ENCODE measurements at regions not wholly inside any gene's neighbourhood (a gene's known extent, or its start where the extent isn't known, plus 50 kb on each side); places are given as distances from the start of the nearest gene placed in this dataset.

DNA sequence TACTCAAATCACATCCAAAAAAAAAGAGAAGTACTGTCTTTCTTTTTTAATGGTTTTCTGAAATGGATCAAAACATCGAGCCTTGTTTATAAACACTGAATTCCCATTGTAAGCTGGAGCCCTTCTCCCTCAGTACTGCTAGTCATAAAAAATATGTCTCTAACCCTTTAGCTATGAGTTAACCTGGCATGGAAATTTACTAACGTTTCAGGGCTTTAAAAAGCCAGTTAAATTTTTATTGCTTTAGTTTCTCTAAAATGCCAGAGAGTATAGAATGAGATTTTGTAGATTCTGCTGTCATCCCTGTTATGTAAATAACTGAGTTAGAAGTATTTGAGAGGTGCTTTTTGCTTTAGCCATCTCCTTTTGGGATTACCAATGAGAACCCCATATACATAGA is 528.3 kb downstream of the EFNB2 start:
- Histone ChIP-seq H3K27ac (no peak overlapping the region), H3K9me3 (ENCODE audit: low read depth, low read length) (no peaks in the 10 kb centered on the region), H3K4me3 (no peak overlapping the region), H3K36me3 (ENCODE audit: insufficient read depth, low read length) (no peaks in the 10 kb centered on the region), H3K9ac (ENCODE audit: insufficient read length) (no peak overlapping the region)
- DNase-seq (ENCODE audit: low read depth, low spot score), result no peak
- TF ChIP-seq POLR2AphosphoS5 (IDR thresholded peaks at IDR 0.05; ENCODE audit: borderline replicate concordance, low read depth, low read length) (no peak), EZH2 (IDR thresholded peaks at IDR 0.05) (no peak), FOXP2 (optimal IDR thresholded peaks at IDR 0.05; ENCODE audit: control extremely low read depth, extremely low read length, insufficient read depth) (no peak)

DNA sequence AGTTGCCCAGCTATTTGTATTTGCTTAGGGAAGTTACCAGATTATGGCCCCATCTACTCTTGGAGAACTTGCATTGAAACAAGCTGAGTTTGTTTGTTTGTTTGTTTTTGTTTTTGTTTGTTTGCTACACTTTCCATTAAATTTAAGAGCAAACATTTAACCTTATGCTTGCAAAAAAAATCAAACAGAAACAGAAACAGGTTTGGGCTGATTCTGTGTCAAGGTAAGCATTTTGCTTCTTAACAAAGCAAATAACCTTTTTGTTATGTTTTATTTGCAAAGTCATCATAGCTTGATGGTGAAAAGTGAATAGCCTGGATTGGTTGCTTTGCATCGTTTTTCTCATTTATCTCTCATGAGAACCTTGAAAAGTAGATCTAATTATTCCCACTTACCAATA is 531.8 kb downstream of the EFNB2 start:
- no peaks in the 10 kb centered on the region for H3K9me3 ChIP-seq (ENCODE audit: low read depth, low read length)
- no peak overlapping the region for H3K27ac ChIP-seq
- no peak overlapping the region for H3K4me3 ChIP-seq
- TF ChIP-seq EZH2 (IDR thresholded peaks at IDR 0.05), result no peak
- TF ChIP-seq FOXP2 (optimal IDR thresholded peaks at IDR 0.05; ENCODE audit: control extremely low read depth, extremely low read length, insufficient read depth), result no peak
- no peak for TF ChIP-seq POLR2AphosphoS5 (IDR thresholded peaks at IDR 0.05; ENCODE audit: borderline replicate concordance, low read depth, low read length)
- H3K9ac ChIP-seq (ENCODE audit: insufficient read length), result no peak overlapping the region
- no peaks in the 10 kb centered on the region for H3K36me3 ChIP-seq (ENCODE audit: insufficient read depth, low read length)
- DNase-seq (ENCODE audit: low read depth, low spot score), result no peak

DNA sequence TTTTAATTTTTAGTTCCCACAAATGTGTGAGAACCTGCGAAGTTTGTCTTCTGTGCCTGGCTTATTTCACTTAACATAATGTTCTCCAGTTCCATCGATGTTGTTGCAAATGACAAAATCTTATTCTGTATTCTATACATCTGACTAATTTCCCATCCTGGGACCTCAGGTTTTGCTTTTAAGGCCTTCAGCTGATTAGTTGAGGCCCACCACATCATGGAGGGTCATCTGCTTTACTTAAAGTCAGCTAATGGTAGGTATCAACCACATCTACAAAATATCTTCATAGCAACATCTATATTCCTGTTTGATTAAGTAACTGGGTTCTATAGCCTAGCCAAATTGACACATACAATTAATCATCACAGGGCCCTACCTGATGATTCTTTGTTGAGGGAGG is 534.0 kb downstream of the EFNB2 start:
- H3K9me3 ChIP-seq (ENCODE audit: low read depth, low read length), result no peaks in the 10 kb centered on the region
- DNase-seq (ENCODE audit: low read depth, low spot score), result no peak
- TF ChIP-seq POLR2AphosphoS5 (IDR thresholded peaks at IDR 0.05; ENCODE audit: borderline replicate concordance, low read depth, low read length) (no peak), EZH2 (IDR thresholded peaks at IDR 0.05) (no peak), FOXP2 (optimal IDR thresholded peaks at IDR 0.05; ENCODE audit: control extremely low read depth, extremely low read length, insufficient read depth) (no peak)
- no peak overlapping the region for H3K4me3 ChIP-seq
- no peak overlapping the region for H3K27ac ChIP-seq
- H3K36me3 ChIP-seq (ENCODE audit: insufficient read depth, low read length), result no peaks in the 10 kb centered on the region
- no peak overlapping the region for H3K9ac ChIP-seq (ENCODE audit: insufficient read length)

DNA sequence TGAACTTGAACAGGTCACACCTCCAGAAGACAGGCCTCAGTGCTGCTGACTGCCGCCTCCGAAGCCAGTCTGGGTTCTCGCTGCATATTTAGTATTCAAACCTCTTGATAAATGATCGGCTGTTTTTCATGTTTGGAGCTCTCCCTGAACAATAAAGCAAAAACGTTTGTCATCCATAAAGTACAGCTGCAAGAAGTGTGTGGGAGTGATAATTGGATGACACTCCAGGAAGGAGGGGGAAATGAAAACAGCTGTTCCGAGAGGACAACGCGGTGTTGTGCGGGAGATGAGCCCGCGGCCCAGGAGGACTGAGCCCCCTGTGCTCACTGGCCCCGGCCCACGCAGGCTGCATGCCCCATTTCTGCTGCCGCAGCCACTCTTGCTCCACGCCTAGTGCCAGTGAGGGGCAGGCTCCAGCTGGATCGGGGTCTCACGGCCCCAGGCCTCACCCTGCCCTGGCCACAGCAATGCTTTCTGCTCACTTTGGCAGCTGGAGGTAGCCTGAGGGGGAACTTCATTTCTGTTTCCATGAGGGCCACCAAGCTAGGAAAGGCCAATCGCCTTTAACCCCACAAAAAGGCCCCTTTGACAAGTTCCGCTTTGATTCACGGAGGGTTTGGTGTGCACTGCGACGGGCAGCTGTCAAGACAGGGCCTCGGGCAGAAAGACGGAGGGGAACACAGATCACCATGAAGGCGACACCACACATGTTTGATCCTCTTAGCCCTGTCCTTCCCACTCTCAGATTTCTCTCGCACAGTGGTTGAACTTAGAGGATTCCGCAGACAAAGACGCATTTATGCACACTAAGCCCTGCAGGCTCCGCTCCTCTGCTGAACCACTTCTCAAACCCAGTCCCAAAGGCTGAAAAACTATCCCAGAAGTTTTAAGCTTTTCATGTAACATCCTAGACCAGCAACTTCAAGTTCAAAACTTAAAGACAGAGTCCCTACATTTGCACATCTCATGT is 537.6 kb downstream of the EFNB2 start:
- H3K36me3 ChIP-seq (ENCODE audit: insufficient read depth, low read length), result no peaks in the 10 kb centered on the region
- TF ChIP-seq POLR2AphosphoS5 (IDR thresholded peaks at IDR 0.05; ENCODE audit: borderline replicate concordance, low read depth, low read length) (no peak), EZH2 (IDR thresholded peaks at IDR 0.05) (no peak), FOXP2 (optimal IDR thresholded peaks at IDR 0.05; ENCODE audit: control extremely low read depth, extremely low read length, insufficient read depth) (no peak)
- no peak overlapping the region for H3K27ac ChIP-seq
- no peaks in the 10 kb centered on the region for H3K9me3 ChIP-seq (ENCODE audit: low read depth, low read length)
- DNase-seq (ENCODE audit: low read depth, low spot score), result no peak
- H3K9ac ChIP-seq (ENCODE audit: insufficient read length), result no peak overlapping the region
- H3K4me3 ChIP-seq, result no peak overlapping the region

DNA sequence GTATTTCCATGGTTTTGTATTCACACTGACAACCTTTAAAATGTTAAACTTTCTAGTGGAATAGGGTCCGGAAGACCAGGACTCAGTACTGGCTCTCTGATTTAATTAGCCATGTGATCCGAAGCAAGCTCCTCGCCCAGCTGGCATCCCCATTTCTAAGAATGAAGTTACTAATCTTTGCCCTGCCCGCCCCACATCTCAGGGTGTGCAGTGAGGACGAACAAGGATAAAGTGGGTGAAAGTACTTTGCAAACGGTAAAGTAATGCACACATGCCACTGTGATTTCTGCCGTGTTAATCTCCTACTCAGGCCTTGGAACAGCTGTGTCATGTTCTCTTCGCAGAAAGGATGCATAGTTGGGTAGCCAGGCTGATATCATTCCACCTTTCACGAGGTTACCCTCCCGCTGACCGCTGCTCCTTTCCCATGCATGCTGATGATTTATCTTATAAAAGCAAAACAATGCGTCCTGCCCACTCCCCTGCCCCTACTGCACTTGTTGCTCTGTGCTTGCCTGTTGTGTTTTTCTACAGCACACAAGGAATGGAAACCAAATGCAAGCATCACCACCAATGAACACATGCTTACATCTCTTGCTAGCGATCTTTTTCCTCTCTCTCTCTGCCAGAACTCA is 539.0 kb downstream of the EFNB2 start:
- no peak overlapping the region for H3K4me3 ChIP-seq
- TF ChIP-seq EZH2 (IDR thresholded peaks at IDR 0.05) (no peak), FOXP2 (optimal IDR thresholded peaks at IDR 0.05; ENCODE audit: control extremely low read depth, extremely low read length, insufficient read depth) (no peak), POLR2AphosphoS5 (IDR thresholded peaks at IDR 0.05; ENCODE audit: borderline replicate concordance, low read depth, low read length) (no peak)
- no peak for DNase-seq (ENCODE audit: low read depth, low spot score)
- H3K27ac ChIP-seq, result no peak overlapping the region
- no peak overlapping the region for H3K9ac ChIP-seq (ENCODE audit: insufficient read length)
- H3K36me3 ChIP-seq (ENCODE audit: insufficient read depth, low read length), result no peaks in the 10 kb centered on the region
- H3K9me3 ChIP-seq (ENCODE audit: low read depth, low read length), result no peaks in the 10 kb centered on the region

DNA sequence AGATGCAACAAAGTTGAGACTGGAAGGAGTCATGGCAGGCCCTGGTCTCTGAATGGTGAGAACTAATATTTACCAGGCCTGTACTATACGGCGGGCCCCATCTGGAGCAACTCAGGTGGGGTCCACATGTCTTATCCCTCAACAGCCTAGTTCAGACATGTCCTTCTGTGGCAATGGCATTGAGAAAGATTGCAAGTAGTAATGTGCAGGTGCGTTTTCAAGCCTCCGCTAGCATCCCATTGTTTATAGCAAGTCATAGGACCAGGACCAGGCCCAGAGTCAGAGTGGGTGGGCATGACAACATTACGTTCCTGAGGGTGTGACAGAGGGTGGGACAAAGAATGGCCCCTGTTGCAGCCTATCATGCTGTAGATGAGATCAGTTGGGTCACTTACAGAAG is 541.1 kb downstream of the EFNB2 start:
- Histone ChIP-seq H3K4me3 (no peak overlapping the region), H3K27ac (no peak overlapping the region), H3K9ac (ENCODE audit: insufficient read length) (no peak overlapping the region), H3K36me3 (ENCODE audit: insufficient read depth, low read length) (no peaks in the 10 kb centered on the region), H3K9me3 (ENCODE audit: low read depth, low read length) (no peaks in the 10 kb centered on the region)
- TF ChIP-seq POLR2AphosphoS5 (IDR thresholded peaks at IDR 0.05; ENCODE audit: borderline replicate concordance, low read depth, low read length), result no peak
- no peak for TF ChIP-seq EZH2 (IDR thresholded peaks at IDR 0.05)
- no peak for DNase-seq (ENCODE audit: low read depth, low spot score)

DNA sequence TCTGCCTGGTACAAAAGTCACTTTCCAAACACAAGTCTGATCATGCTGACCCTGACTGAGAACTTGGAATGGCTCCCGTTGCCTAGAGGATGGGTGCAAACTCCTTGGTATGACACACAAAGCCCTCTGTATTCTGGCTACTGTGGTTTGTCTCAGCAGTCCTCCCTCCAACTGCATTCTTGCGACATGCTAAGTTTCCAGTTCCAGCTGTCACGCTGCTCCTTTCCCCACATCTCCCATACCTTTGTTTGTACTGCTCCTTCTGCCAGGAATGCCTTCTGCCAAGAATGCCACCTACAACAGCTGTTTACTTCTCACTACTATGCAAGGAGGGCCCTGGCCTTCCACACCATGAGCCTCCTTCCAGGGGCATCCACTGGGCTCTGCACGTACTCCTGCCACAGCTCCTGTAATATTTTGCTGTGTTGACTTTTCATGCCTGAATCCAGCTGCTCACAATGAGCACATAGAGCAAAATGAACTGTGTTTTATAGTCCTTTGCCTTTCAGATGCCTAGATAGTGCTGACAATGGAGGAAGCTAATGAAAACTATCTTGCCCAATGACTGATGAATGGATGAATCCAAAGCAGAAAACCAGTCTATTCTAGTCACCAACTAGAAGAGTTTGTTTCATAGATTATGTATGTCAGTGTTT is 543.7 kb downstream of the EFNB2 start:
- Histone ChIP-seq H3K27ac (no peak overlapping the region), H3K4me3 (no peak overlapping the region), H3K36me3 (ENCODE audit: insufficient read depth, low read length) (no peaks in the 10 kb centered on the region), H3K9me3 (ENCODE audit: low read depth, low read length) (no peaks in the 10 kb centered on the region), H3K9ac (ENCODE audit: insufficient read length) (no peak overlapping the region)
- DNase-seq (ENCODE audit: low read depth, low spot score), result no peak
- TF ChIP-seq FOXP2 (optimal IDR thresholded peaks at IDR 0.05; ENCODE audit: control extremely low read depth, extremely low read length, insufficient read depth) (no peak), EZH2 (IDR thresholded peaks at IDR 0.05) (no peak), POLR2AphosphoS5 (IDR thresholded peaks at IDR 0.05; ENCODE audit: borderline replicate concordance, low read depth, low read length) (no peak)

DNA sequence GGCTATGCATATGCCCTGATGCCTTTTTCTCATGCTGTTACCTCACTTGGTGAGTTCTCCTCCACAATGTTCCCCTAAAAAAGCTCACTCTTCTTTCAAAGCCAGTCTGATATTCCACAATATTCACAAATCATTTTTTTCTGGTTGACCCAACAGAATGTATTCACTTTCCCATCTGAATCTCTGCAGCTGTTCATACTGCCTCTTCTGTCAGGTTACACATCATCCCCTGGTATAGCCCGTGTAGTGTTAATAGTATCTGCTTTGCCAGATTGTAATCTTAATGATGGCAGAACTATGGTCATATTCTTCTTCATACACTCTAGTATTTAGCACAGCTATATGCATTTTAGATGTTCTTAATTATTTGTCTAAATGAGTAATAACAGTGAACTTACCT is 544.3 kb downstream of the EFNB2 start:
- no peak overlapping the region for H3K9ac ChIP-seq (ENCODE audit: insufficient read length)
- H3K27ac ChIP-seq, result no peak overlapping the region
- H3K4me3 ChIP-seq, result no peak overlapping the region
- TF ChIP-seq FOXP2 (optimal IDR thresholded peaks at IDR 0.05; ENCODE audit: control extremely low read depth, extremely low read length, insufficient read depth) (no peak), POLR2AphosphoS5 (IDR thresholded peaks at IDR 0.05; ENCODE audit: borderline replicate concordance, low read depth, low read length) (no peak), EZH2 (IDR thresholded peaks at IDR 0.05) (no peak)
- H3K9me3 ChIP-seq (ENCODE audit: low read depth, low read length), result no peaks in the 10 kb centered on the region
- H3K36me3 ChIP-seq (ENCODE audit: insufficient read depth, low read length), result no peaks in the 10 kb centered on the region
- no peak for DNase-seq (ENCODE audit: low read depth, low spot score)

Data from SK-N-MC (cell line).